H54 (cell line): ENCODE measurements at regions not wholly inside any gene's neighbourhood (a gene's known extent, or its start where the extent isn't known, plus 50 kb on each side); places are given as distances from the start of the nearest gene placed in this dataset.

Experiments used
- DNase-seq: peaks from one replicate; pipeline ENCODE4 v3.0.0; 2011; ENCODE audit warnings: low spot score, mixed read lengths; ENCODE audit not compliant: insufficient read length
- FAIRE-seq: peaks from 3 replicates; lab custom pipeline; 2011; peaks lifted over from hg19 to GRCh38; lab: Jason Lieb, UNC
- POLR2A ChIP-seq: IDR thresholded peaks from 2 replicates; pipeline ENCODE4 v1.6.1; 2011; ENCODE audit warnings: low read depth, mild to moderate bottlenecking, low read length

DNA sequence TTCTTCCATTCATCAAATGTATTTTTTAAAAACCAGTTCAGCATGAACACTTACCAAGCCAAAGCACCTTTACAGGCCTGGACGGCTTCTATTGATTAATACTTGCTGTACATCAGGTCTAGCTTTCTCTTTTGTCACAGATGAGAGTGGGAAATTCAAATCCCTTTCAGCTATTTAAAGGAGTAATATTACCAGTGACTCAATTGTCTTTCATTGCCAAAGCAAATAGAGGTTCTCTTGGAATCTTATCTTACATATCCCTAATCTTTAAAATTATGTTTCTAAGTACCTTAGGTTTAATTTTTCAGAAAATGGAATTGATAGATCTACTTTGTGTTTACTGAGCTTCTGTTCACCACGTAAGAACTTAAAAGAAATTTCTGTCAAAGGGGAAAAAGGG, 922.9 kb downstream of the NSUN3 start:
- no peak for TF ChIP-seq POLR2A
- no peak for FAIRE-seq
- DNase-seq, result no peak

GRCh38 chr3:94990952-94991705, 928.3 kb downstream of the NSUN3 start:
- FAIRE-seq (no peak), DNase-seq (no peak)
- TF ChIP-seq POLR2A, result no peak

DNA sequence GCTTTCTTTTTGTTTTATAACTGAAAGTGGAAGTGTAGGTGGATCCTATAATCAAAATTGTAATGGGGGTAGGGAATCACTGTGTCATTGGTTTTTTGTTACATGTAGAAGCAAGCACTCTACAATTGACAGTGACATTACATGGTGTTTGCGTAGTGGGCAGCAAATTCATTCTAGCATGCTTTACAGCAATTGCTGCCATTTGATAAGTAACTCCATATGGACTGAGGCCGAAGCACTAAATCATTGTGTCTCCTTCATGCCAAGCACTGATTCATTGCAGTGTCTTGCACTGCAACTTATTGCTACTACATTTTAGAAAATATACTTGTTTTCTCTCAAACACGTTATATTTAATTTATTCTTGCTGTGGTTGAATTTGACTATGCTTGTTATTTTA, 933.9 kb downstream of the NSUN3 start:
- FAIRE-seq, result no peak
- DNase-seq, result no peak
- no peak for TF ChIP-seq POLR2A

GRCh38 chr3:95002438-95003046, 939.7 kb downstream of the NSUN3 start:
- no peak for DNase-seq
- no peak for TF ChIP-seq POLR2A
- no peak for FAIRE-seq

GRCh38 chr3:95028688-95029087, 965.8 kb downstream of the NSUN3 start:
- FAIRE-seq (no peak), DNase-seq (no peak)
- no peak for TF ChIP-seq POLR2A

GRCh38 chr3:95029644-95030043, 966.8 kb downstream of the NSUN3 start:
- TF ChIP-seq POLR2A, result no peak
- DNase-seq, result no peak
- no peak for FAIRE-seq

DNA sequence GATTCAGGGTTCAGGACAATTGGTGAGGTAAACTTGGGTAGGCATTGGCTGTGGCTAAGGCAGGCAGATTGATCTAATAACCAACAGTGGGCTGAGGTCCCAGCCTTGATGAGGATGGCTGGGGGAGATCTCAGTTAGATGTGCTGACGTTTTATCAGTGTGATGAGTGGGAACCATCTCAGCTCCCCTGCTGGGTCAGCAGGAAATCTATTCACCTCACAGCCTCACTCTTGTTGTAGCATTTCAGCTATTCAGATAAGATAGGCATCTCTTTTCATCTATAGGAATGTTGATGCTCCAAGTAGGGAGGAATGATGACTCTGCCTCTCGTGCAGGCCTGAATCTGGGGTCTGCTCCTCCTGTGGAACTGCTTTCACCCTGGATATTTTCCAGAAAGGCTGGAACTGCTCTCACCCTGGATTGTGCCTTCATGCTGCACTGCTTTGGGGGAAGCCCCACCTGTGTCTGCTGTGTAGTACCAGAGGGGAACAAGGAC, 973.7 kb downstream of the NSUN3 start:
- no peak for TF ChIP-seq POLR2A
- no peak for DNase-seq
- no peak for FAIRE-seq

DNA sequence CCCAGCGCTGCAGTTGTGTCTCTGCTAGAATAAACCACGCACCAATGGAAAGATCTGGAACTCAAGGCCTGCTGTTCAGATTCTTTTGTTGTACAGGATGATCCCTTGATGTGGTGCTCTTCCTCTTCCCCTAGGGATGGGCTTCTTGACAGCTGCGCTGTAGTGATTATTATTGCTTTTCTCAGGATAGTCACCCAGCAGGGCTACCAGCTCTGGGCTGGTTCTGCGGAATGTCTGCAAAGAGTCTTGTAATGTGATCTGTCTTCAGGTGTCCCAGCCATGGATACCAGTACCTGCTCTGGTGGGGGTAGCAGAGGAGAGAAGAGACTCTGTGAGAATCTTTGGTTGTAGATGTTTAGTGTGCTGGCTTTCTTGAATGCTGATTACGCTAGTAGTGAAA, 974.2 kb downstream of the NSUN3 start:
- FAIRE-seq (no peak), DNase-seq (no peak)
- no peak for TF ChIP-seq POLR2A

- no peak for FAIRE-seq
Measured at GRCh38 chr3:95037927-95038326, 975.1 kb downstream of the NSUN3 start.

GRCh38 chr3:95044101-95044500, 981.2 kb downstream of the NSUN3 start:
- no peak for TF ChIP-seq POLR2A

More at GRCh38 chr3:95037927-95038326, 975.1 kb downstream of the NSUN3 start:
- no peak for TF ChIP-seq POLR2A
- DNase-seq, result no peak

GRCh38 chr3:95048564-95048963, 985.7 kb downstream of the NSUN3 start:
- FAIRE-seq (peak; percentile 53), DNase-seq (no peak)
- no peak for TF ChIP-seq POLR2A

More at GRCh38 chr3:95044101-95044500, 981.2 kb downstream of the NSUN3 start:
- FAIRE-seq (no peak), DNase-seq (no peak)

DNA sequence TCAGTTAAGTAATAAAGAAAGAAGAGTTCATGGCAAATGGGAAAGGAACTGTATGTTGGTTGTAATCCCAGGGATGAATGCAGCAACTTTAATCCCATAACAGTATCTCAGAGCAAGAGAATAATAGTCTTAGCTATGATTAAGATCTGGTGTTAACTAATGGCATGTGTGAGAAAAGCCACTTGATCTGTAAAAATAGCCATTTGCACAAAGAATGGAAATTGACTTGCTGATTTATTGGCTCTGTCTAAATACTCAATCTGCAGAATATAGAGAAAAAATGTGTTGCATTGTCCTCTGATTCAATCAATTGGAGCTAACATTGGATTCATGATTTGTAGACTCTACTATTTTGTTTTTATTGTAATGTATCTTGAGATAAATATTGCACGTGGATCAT, 987.0 kb downstream of the NSUN3 start:
- DNase-seq (no peak), FAIRE-seq (no peak)
- TF ChIP-seq POLR2A, result no peak

DNA sequence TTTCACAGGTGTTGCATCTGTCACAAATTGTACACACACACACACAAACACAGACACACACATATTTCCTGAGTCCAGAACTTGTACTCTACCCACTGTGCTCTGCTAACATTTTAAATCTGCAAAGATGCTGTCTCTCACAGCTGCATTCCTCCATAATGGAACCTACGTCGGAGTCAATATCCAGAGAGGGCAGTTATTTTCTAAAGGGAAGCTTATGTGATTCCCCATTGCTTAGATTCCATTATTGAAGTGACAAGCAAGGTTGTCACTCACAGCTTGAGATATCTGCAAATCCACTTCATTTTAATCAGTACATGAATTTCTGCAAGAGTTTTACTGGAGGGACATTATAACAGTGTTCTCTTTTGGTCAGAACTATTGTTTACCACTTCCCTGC, 992.4 kb downstream of the NSUN3 start:
- no peak for DNase-seq
- FAIRE-seq, result no peak
- no peak for TF ChIP-seq POLR2A

GRCh38 chr3:95082191-95082590, 1019.3 kb downstream of the NSUN3 start:
- FAIRE-seq (no peak), DNase-seq (no peak)
- TF ChIP-seq POLR2A, result no peak

GRCh38 chr3:95084738-95085137, 1021.9 kb downstream of the NSUN3 start:
- no peak for TF ChIP-seq POLR2A
- FAIRE-seq (no peak), DNase-seq (no peak)
